NCI-H82 treated with DMSO at 0.1 percent for 48 hours (cell line): ENCODE measurements at regions not wholly inside any gene's neighbourhood (a gene's known extent, or its start where the extent isn't known, plus 50 kb on each side); places are given as distances from the start of the nearest gene placed in this dataset.

Source experiments
- DNase-seq: peaks from one replicate; lab custom pipeline; 2025; ENCODE audit not compliant: unreplicated experiment; lab: John Stamatoyannopoulos, UW

DNA sequence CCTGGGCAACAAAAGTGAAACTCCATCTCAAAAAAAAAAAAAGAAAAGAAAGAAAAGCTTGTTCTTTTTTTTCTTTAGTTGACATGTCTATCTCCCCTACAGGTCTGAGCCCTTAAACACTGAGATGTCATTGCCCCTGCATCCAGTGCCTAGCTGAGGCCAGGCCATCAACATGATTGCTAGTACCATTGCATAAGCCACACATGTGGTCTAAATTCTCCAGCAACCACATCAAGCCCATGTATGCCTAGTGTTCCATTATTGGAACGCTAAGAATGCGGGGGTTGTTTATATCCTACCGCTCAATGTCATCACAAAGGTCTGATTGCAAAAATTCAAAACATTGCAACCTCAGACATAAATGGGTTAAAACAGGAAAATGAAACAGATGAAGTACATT is 62.7 kb downstream of the NPTX2 start:
- DNase-seq, result no peak

DNA sequence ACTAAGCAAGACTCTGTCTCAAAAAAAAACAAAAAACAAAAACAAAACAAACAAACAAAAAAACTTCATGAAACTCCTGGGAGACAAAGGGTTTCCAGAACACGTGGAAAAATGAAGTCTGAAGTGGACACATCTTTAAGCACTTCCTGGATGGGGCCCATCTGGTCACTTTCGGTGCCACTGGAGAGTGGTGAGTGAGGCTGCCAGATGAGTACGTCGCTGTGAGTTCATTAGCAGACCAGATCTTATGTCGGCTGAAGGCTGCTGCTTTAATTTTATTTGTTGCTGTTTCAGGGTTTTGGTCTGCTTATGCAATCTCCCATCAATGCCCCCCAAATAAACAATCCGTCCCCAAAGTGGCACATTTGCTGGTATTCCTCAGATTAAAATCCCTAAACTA is 64.4 kb downstream of the NPTX2 start:
- no peak for DNase-seq

DNA sequence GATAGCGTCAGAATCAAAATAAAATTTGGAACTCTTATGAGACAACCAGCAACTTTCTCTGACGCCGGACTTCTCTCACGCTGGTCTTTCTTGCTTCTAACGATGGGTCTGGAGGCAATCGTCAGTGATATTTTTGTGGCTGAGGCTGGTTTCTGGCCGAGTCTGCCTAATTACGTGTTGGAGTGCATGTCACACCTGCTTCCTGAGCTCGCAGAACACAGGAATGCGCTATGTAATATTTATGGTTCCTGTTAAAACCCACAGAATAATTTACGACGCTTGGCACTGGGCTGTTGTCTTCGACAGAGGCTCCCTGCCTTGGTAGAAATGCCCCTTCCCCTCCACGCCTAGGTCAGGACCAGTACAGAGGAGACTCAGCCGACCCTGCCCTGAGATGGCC is 64.9 kb downstream of the NPTX2 start:
- no peak for DNase-seq

DNA sequence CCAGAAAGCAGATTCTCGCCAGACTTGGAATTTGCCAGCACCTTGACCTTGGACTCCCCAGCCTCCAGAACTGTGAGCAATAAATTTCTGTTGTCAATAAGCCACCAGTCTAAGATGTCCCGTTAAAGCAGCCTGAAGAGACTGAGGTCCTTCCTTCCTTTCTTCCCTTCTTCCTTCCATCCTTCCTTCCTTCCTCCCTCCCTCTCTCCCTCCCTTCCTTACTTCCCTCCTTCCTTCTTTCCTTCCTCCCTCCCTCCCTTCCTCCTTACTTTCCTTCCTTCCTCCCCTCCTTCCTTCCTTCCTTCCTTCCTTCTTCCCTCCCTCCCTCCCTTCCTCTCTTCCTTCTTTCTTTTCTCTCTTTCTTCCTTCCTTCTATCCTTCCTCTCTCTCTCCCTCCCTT is 66.4 kb downstream of the NPTX2 start:
- no peak for DNase-seq

DNA sequence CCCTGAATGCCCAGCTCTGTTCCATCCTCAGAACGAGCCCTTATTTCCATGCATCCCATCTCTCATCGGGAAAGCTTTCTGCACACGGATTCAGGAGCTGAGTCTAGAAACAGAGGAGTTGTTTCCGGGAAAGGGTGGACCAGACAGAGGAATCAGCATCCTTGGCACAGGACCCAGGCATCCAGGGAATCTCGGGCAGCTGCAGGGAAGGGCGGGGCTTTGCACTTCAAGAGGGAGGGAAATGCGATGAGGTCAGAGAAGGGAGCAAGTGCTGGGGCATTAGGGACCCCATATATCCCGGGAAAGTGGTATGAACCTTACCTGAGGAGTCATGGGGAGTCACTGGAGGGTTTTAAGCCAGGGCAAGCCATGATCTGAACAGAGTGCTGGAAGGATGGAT is 68.5 kb downstream of the NPTX2 start:
- DNase-seq, result no peak

DNA sequence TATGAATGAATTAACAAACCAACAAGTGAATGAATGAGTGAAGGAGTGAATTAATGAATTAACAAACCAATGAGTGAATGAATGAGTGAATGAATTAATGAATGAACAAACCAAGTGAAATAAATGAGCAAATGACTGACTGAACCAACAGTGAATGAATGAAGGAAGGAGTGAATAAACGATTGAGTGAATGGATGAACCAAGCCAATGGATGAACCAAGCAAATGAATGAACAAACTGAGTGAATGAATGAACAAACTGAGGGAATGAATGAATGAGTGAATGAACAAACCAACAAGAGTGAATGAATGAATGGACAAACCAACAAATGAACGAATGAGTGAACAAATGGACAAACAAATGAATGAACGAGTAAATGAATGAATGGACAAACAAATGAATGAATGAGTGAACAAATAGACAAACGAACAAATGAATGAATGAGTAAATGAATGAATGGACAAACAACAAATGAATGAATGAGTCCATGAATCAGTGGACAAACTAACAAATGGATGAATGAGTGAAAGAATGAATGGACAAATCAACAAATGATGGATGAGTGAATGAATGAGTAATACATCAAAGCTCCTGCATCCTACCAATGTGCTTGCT is 69.5 kb downstream of the NPTX2 start:
- DNase-seq, result no peak

DNA sequence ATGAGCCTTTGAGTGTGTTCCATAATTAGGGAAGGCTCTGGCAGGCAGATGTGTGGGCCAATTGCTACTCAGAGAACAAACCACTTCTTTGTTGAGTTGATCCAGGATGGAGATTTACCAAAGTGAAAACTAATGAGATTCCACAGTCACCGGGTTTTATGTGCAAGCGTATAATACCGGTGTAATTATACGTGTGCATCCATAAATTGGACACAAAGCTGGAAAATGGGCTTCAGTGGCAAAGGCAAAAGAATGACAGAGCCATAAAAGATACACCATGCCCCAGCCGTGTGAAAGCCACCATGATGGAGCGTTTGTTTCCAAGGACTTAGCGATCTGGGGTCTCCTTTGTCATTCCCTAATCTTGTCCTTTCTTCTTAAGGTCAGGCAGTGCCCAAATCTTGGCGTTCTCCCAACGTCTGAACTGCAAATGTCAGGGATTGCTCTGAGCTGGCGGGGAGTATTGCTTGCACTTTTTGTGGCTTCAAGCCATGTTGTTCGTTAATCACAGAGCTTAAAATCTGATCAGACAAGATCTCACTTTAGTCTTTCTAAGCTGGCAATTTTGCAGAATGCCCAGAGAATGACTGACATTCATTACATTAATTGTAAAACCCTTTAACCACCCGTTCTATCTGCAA is 70.1 kb downstream of the NPTX2 start:
- DNase-seq, result peak; percentile 50

DNA sequence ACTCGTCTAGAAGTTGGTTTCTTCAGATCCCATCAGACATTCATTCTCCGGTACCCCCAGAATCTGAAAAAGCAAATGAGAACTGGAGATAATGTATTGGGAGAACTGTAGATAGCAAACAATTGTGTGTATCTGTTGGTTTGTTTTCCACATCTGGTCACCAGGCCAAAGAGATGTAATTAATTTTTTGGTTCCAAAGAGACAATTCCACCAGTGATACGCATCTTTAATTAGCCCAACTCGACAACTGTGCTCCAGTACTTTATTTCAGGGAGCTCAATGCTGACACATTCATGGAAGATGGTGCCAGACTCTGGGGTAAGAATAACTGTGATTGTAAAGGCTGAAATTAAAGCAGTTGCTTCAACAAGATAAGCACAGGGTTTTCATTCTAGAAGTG is 74.5 kb downstream of the NPTX2 start:
- DNase-seq, result no peak

DNA sequence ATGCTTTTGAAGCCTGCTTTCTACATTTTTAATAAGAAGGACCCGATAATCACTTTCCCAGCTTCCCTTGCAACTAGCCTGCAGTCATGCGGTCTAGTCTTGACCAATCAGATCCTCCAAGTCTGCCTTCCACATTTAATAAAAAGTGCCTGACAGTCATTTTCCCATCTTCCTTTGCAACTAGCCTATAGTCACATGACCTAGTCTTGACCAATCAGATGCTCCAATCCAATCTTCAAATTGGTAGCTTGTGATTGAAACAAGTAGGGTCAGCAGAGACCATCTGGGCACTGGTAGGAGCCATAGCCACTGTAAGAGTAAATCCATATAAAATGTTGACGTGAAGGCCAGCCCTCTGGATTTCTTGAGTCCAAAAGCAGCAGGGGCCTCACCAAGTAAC is 80.0 kb downstream of the NPTX2 start:
- no peak for DNase-seq

DNA sequence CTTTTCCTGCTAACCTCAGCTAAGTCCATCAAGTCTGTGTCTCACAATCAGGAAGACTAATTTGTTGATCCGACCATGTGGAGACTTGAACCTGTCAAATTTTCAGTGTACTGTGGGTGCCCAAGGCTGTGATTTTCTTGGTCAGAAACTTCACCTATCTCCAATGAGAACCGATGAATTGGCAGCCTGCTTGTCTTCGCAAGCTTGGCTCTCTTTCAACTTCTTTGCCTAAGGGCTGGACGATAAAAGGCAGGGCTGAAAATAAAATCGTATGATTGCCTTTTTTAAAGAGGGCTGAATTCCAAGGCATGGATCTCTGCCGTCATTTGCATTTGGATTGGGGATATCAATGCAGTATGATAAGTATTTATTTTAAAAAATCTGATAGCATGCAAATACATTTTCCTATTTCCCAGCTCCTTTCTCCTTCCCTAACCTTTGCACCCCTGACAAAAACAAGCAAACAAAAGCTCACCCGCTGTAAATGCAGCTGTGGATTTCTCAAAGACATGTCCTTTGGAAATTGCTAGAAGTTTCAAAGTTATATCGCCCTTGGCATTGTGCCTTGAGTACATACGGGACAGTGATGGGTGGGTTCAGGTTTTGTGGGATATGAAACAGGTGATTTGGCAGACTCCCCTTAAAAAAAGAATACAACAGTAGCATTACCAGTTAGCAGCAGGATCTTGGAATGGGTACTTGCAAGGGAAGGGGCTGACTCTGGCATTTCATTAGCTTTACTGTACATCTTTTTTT is 80.6 kb downstream of the NPTX2 start:
- DNase-seq, result no peak

DNA sequence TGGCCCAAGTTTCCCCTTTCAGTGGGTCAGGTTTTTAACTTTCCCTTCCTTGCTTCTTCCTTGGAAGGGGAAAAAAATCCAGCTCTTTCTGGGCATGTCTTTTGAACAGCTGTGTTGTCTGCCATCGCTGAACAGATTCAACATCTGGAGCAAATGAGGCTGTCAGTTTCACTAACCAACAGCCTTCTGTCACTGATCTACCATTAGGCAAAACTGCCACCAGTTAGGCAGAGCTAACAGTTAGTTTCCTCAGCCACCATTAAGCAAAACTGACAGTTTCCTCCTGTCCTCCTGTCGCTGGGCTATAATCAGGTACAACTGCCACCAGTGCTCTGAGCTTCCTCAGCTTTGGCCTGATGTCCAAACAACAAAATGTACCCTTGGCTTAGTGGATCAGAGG is 81.9 kb downstream of the NPTX2 start:
- no peak for DNase-seq

DNA sequence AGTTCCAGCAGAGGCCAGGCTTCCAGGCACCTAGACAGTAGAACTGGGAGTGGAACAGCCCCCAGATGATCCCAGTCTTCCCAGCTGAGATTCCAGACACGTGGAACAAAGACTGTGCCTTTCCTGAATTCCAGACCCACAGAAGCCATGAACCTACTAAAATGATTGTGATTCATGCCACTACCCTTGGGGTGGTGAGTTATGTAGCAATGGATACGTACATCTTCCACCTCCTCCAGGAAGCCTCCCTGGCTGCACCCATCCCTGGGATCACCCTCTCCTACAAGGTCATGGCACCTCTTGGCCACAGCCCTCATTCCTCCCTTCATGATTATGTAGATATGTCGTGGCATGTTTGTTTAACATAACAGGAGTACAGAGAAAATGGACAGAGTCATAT is 83.4 kb downstream of the NPTX2 start:
- DNase-seq, result no peak

DNA sequence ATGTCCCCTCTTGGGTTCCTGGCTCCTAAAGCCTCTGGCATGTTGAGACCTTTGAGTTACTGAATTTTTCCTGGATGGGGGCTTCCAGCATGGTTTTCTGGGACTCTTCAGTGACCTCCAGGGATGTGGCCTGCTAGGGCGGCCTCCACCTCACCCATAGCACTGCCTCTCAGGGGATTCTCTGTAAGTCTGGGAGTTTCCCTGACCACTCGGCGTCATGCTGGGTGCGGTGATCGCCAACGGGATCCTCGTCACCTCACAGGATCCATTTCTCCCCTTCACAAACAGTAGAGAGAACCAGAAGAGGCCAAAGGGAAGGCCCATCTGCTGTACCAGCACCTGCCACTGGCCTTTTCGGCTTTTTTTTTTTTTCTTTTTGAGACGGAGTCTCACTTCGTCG is 84.3 kb downstream of the NPTX2 start:
- no peak for DNase-seq

DNA sequence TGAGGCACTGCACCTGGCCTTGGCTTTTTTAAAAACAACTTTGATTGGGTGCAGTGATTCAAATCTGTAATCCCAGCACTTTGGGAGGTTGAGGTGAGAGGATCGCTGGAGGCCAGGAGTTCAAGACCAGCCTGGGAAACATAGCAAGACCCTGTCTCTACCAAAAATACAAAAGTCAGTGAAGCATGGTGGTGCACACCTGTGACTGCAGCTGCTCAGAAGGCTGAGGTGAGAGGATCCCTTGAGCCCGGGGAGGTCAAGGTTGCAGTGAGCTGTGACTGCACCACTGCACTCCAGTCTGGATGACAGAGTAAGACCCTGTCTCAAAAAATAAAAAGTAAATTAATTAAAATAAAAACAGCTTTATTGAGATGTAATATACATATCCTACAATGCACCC is 84.9 kb downstream of the NPTX2 start:
- no peak for DNase-seq

DNA sequence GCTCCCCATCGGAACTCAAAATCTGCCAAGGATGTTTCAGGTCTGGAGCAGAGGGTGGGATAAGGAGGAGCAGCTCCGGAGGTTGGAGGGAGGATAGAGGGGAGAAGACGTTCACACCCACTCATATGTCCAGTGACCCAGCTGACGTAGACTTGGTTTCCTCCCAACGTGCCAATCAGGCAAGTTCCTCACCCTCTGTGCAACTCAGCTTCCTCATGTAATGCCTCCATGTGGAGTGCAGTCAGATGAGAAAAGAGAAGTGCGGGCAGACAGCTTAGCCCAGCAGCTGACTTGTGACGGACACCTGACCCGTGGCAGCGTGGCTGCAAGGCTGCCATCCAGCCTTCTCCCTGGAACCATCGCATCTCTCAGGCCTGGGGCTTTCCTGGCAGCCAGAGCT is 86.8 kb downstream of the NPTX2 start:
- no peak for DNase-seq

DNA sequence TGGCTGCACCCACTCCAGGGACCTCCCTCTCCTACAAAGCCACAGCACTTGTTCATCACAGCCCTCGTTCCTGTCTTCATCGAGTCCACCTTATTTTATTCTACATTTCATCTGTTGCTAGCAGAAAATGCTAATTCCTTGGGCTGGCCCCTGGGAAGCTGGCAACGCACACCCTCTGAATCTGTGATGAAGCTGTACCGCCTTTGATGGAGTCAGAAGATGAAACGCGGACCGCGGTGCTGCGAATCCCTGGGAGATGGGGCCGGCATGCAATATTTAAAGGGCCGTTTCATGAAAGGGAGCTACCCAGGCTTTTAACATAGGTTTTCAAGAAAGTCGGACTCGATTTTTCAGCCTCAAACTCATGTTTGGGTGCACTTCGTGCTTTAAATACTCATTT is 88.5 kb downstream of the NPTX2 start:
- DNase-seq, result no peak

DNA sequence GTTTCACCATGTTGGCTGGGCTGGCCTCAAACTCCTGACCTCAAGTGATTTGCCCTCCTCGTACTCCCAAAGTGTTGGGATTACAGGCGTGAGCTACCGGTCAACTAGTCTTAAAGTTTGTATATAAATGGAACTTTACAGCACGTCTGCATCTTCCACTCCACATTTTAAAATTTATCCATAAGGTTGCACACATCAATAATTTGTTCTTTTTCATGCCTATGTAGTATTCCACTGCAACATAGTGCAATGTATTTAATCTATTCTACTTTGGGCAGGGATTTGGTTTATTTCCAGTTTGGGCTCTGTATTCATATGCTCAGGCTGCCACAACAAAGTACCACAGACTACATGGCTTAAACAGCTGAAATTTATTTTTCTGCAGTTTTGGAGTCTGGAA is 90.0 kb downstream of the NPTX2 start:
- no peak for DNase-seq

DNA sequence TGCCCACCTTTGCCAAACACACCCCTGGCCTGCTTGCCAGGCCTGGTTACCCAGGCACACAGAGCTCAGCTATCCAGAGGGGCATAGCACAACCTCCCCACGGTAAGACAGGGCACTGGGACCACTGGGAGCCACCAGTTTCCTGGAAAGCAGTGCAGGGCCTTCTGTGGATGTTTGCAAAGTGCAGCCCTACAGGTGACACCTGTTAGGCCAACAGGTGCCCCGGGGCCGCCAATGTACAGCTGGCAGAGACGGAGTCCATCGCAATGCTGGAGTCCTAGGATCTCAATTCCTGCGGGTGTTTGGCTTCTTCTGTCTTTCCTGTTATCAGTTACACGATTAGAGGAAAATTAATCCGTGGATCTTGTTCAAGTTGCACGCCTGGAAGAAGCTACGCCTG is 94.9 kb downstream of the NPTX2 start:
- DNase-seq, result no peak

DNA sequence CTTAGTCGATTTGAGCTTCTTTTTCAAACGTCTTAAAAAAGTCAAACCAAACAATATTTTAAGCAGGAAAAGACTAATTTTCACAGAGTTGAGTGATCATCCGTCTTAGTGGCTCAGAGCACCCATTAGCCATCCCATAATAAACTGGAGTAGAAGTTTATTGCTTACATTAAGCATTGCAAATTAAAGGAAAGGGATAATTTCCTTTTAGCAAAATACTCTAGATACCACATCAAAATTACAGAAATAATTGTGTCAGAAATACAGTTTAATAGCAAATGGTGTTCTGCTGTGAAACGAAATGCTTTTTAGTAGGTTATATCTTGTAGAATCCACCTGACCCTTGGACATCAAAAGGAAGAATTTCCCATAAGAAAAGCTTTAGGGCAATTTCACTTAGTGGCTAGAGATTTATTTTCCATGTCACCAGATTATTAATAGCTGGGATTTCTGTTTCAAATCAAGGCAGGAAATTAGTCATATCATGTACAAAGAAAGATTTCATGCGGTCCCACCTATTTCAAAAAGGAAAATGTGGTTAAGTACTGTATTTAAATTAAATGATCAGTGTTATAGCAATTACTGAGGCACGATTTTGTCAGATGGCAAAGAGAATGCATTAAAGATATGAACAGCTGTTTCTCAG is 96.2 kb downstream of the NPTX2 start:
- no peak for DNase-seq

DNA sequence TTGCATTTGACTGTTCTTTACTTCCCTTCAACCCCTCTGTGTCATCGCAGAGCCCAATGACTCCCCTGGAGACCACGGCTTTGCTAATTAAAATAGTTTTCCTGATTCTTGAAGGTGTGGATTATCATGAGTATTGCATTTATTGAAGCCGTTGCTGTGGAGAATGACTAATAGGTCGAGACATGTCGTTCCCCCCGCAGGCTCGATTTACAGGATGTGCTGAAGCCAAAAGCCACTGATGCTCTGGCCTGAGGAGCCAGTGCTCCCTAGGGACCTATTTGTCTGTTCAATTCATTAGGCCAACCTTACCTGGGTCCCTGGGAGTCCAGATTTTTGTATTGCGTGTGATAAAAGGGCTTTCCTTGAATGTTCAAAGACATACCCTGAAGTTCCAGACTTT is 102.3 kb downstream of the NPTX2 start:
- no peak for DNase-seq

DNA sequence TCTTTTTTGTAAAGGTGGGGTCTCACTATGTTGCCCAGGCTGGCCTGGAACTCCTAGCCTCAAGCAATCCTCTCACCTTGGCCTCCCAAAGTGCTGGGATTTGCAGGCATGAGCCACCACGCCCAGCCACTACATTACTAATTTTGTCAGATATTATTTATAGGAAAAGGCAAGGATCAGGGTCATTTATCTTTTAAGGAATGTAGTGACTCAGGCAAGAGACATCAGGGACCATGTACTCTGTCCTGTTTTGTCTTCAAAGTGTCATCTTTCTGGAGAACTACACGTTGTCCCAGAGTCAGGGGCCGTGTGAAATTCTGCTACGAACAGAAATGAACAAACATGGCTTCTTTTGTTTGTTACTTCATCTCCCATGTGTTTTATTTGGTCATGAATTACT is 105.3 kb downstream of the NPTX2 start:
- no peak for DNase-seq

DNA sequence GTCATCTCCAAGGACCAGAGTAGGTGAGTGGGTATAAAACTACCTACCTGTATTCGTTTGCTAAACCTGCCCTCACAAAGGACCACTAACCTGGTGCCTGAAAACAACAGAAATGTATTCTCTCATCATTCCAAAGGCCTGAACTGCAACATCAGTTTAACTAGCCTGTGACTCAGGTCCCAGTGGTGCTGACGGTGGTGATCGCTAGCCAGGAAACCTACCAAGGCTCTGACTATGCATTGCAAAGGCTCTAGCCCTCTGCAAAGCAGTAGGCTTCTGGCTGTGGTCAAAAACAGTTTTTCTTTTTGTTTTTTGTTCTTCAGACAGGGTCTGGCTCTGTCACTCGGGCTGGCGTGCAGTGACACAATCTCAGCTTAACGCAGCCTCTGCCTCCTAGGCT is 107.5 kb downstream of the NPTX2 start:
- DNase-seq, result no peak
